Sigmoid colon (tissue), 6 donors: ENCODE measurements at regions not wholly inside any gene's neighbourhood (a gene's known extent, or its start where the extent isn't known, plus 50 kb on each side); places are given as distances from the start of the nearest gene placed in this dataset.

Experiments used
- DNase-seq: peaks from one replicate; pipeline ENCODE4 v3.0.0-alpha.2; 2019
- H3K27ac ChIP-seq, 4 donors: fragments of 200-600 bp; sonication (generic); one replicate each; pipeline ENCODE4 v1.5.1; 2016 to 2019; ENCODE audit warnings: mild to moderate bottlenecking in 1 of 4
- H3K27me3 ChIP-seq, 3 donors: fragments of 200-600 bp; sonication (generic); one replicate each; pipeline ENCODE4 v1.5.1; 2019; ENCODE audit warnings: mild to moderate bottlenecking in 1 of 3
- H3K36me3 ChIP-seq, 4 donors: fragments of 200-600 bp; sonication (generic); one replicate each; pipeline ENCODE4 v1.5.1; 2016 to 2019
- H3K4me1 ChIP-seq, 4 donors: fragments of 200-600 bp; sonication (generic); one replicate each; pipeline ENCODE4 v1.5.1; 2017 to 2019
- H3K4me3 ChIP-seq, 4 donors: fragments of 200-600 bp; sonication (generic); one replicate each; pipeline ENCODE4 v1.5.1; 2017 to 2019; ENCODE audit warnings: mild to moderate bottlenecking in 2 of 4, moderate library complexity in 1 of 4
- H3K9me3 ChIP-seq, 4 donors: fragments of 200-600 bp in 3 of 4; sonication (generic) in 3 of 4; one replicate each; pipeline versions ENCODE4 v1.5.1 to v1.6.1; 2013 to 2019
- EP300 ChIP-seq, 4 donors: sonication (generic); formaldehyde crosslinking; IDR thresholded peaks; one replicate each; pipeline ENCODE4 v1.6.1; 2017; ENCODE audit warnings: antibody characterized with exemption in 4 of 4
- POLR2A ChIP-seq, 2 donors: fragments of 450-650 bp; IDR thresholded peaks; one replicate each; pipeline ENCODE4 v1.6.1; 2016; ENCODE audit warnings: antibody characterized with exemption in 2 of 2, mild to moderate bottlenecking in 2 of 2, moderate library complexity in 2 of 2
- POLR2AphosphoS5 ChIP-seq, 4 donors: sonication (generic); formaldehyde crosslinking; IDR thresholded peaks; one replicate each; pipeline ENCODE4 v1.6.1; 2017; ENCODE audit warnings: antibody characterized with exemption in 4 of 4
- WGBS, 2 donors: extraction: QIAGEN DNeasy Blood & Tissue Kit; methylation state at CpG; one replicate each; pipeline ENCODE4 v1.1.7; 2013; 5-methylcytosine and 5-hydroxymethylcytosine counted together
- intact Hi-C: fragments of 100-400 bp; cut with DNase I; formaldehyde crosslinking; loops from one replicate; pipeline ENCODE4 v1.15.1; 2023
- TF ChIP-seq, protein P1 (sequence below), 4 experiments: fragments of 450-650 bp in 3 of 4; fragments of 200-600 bp in 1 of 4; IDR thresholded peaks; one replicate each; pipeline ENCODE4 v1.5.1; 2016 to 2019; ENCODE audit warnings: antibody characterized with exemption in 4 of 4, mild to moderate bottlenecking in 3 of 4, moderate library complexity in 2 of 4
- donor health status: healthy with polysubstance abuse.
- donor health status: healthy.

DNA sequence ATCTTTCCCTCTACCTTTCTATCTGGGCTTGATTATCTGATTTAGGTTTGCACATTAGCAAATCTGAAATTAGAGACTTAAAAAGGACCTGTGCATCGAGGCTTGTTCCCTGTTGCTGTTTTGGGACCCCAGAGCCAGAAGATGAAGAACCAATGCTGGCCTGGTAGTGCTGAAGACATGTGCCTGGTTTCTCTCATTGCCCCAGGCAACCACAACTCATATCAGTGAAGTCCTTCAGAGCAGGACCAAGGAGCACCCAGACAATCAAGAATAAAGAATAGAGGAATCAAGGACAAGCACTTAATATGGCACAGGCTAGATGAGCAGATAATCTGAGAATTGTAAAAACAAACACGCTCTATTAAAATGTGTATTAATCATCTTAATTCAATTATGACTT lies 362.7 kb downstream of the DMRTA1 start:
- DNase-seq: no peak
- Histone ChIP-seq H3K4me1 (no peaks in the 10 kb centered on the region), H3K4me3 (no peak overlapping the region), H3K9me3 (peaks cover 0 to 2% (median 0%) of the 10 kb centered on the region in 4 donors), H3K27me3 (no peaks in the 10 kb centered on the region), H3K27ac (no peak overlapping the region), H3K36me3 (no peaks in the 10 kb centered on the region)
- intact Hi-C loops: no loop called here
- TF ChIP-seq, protein P1, sequence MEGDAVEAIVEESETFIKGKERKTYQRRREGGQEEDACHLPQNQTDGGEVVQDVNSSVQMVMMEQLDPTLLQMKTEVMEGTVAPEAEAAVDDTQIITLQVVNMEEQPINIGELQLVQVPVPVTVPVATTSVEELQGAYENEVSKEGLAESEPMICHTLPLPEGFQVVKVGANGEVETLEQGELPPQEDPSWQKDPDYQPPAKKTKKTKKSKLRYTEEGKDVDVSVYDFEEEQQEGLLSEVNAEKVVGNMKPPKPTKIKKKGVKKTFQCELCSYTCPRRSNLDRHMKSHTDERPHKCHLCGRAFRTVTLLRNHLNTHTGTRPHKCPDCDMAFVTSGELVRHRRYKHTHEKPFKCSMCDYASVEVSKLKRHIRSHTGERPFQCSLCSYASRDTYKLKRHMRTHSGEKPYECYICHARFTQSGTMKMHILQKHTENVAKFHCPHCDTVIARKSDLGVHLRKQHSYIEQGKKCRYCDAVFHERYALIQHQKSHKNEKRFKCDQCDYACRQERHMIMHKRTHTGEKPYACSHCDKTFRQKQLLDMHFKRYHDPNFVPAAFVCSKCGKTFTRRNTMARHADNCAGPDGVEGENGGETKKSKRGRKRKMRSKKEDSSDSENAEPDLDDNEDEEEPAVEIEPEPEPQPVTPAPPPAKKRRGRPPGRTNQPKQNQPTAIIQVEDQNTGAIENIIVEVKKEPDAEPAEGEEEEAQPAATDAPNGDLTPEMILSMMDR (IDR thresholded peaks at IDR 0.05): no peak
- TF ChIP-seq POLR2AphosphoS5 (IDR thresholded peaks at IDR 0.05) (no peak), POLR2A (IDR thresholded peaks at IDR 0.05) (no peak), EP300 (IDR thresholded peaks at IDR 0.05) (no peak)
- 68 to 69% methylated on average over 2 of the region's 2 CpGs for WGBS, 2 donors

DNA sequence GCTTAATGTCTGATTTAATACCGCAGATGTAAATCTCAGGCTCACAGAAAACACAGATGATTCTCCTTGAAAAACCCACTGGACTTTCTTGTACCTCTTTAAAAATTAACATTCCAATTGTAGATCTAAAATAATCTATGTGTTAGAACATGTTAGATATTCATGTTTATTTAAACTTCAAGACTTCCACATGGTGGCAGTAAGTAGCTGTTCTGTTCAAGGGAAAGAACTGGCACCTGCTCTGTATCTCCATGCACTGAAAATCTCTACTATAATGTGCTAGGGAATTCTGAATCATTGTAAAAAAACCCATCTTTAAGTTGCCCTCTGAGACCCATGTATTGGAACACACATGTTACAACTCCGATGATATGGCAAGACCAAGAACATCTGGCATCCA lies 366.9 kb downstream of the DMRTA1 start:
- no peaks in the 10 kb centered on the region for H3K9me3 ChIP-seq
- intact Hi-C loops: no loop called here
- H3K4me3 ChIP-seq: no peak overlapping the region
- H3K27ac ChIP-seq: no peak overlapping the region
- H3K27me3 ChIP-seq: no peaks in the 10 kb centered on the region
- no peaks in the 10 kb centered on the region for H3K36me3 ChIP-seq
- H3K4me1 ChIP-seq: no peaks in the 10 kb centered on the region
- no peak for DNase-seq
- TF ChIP-seq, protein P1 (IDR thresholded peaks at IDR 0.05): no peak
- no peak for TF ChIP-seq POLR2A (IDR thresholded peaks at IDR 0.05)
- no peak for TF ChIP-seq EP300 (IDR thresholded peaks at IDR 0.05)
- TF ChIP-seq POLR2AphosphoS5 (IDR thresholded peaks at IDR 0.05): no peak
- WGBS, 2 donors: 93 to 94% methylated on average over 2 of the region's 2 CpGs

DNA sequence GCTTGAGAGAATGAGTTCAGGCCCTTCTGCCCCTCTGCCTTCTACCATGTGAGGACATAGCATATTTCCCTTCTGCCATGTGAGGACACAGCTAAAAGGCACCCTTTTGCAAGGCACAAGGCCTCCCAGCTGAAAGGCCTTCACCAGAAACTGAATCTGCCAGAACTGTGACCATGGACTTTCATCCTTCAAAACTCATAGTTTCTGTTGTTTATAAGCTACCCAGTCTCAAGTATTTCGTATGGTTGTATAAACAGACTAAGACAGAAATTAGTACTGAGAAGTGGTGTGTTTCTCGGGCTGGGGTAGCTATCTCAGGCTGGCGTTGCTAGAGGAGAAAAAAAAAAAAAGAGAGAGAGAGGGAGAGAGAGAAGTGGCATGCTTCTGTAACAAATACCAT lies 368.6 kb downstream of the DMRTA1 start:
- H3K9me3 ChIP-seq: no peaks in the 10 kb centered on the region
- H3K36me3 ChIP-seq: no peaks in the 10 kb centered on the region
- no peak for DNase-seq
- intact Hi-C loops: no loop called here
- H3K27me3 ChIP-seq: no peaks in the 10 kb centered on the region
- H3K27ac ChIP-seq: no peak overlapping the region
- H3K4me1 ChIP-seq: no peaks in the 10 kb centered on the region
- no peak overlapping the region for H3K4me3 ChIP-seq
- 62 to 74% methylated on average over 3 of the region's 3 CpGs for WGBS, 2 donors
- no peak for TF ChIP-seq EP300 (IDR thresholded peaks at IDR 0.05)
- TF ChIP-seq, protein P1 (IDR thresholded peaks at IDR 0.05): no peak
- TF ChIP-seq POLR2A (IDR thresholded peaks at IDR 0.05): no peak
- no peak for TF ChIP-seq POLR2AphosphoS5 (IDR thresholded peaks at IDR 0.05)

DNA sequence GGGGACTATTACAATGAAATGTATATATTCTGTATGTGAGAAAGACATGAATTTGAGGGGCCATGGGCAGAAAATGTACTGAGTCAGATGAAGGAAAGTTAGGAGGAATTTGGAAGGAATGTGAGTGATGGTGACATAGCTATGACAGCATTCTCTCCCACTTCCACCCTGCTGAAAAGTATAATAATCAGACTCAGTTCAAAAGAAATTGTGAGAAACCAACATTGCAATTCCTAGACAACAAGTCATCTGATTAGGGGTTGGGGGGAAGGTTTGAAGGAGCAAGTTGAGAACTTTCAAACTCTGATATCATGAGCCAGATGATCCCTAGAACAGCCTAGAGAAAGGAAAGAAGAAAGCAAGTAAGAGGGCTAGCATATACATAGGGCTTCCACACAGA lies 370.6 kb downstream of the DMRTA1 start:
- TF ChIP-seq POLR2AphosphoS5 (IDR thresholded peaks at IDR 0.05) (no peak), POLR2A (IDR thresholded peaks at IDR 0.05) (no peak)
- Histone ChIP-seq H3K4me1 (no peaks in the 10 kb centered on the region), H3K36me3 (no peaks in the 10 kb centered on the region), H3K4me3 (no peak overlapping the region), H3K27ac (no peak overlapping the region), H3K27me3 (no peaks in the 10 kb centered on the region), H3K9me3 (no peaks in the 10 kb centered on the region)
- DNase-seq: no peak
- intact Hi-C loops: no loop called here

DNA sequence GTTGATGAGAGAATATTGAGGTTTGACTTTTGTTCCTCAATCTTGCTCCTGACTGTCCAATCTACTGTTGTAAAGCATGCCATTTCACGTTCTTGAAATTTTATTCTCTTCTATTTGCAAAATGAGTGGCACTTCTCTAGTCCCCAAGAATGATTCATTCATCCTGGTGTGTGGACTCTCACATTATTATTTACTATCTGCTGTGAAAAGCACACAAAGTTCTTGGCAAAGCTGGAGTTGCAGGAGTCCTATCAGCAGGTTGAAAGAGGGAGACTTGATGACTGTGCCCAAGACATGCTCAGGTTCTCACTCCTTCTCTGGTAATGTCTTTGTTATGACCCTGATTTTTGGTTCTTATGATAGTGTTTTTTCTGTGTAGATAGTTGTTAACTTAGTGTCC lies 382.6 kb downstream of the DMRTA1 start:
- Histone ChIP-seq H3K36me3 (no peaks in the 10 kb centered on the region), H3K27me3 (no peaks in the 10 kb centered on the region), H3K27ac (no peak overlapping the region), H3K9me3 (peaks cover 0 to 2% (median 0%) of the 10 kb centered on the region in 4 donors), H3K4me1 (no peaks in the 10 kb centered on the region), H3K4me3 (no peak overlapping the region)
- DNase-seq: no peak
- TF ChIP-seq EP300 (IDR thresholded peaks at IDR 0.05) (no peak), POLR2AphosphoS5 (IDR thresholded peaks at IDR 0.05) (no peak), POLR2A (IDR thresholded peaks at IDR 0.05) (no peak)
- TF ChIP-seq, protein P1 (IDR thresholded peaks at IDR 0.05): no peak
- WGBS, 2 donors: 61 to 82% methylated on average over 1 of the region's 1 CpG
- intact Hi-C loops: no loop called here
